ENCODE measurements at regions not wholly inside any gene's neighbourhood (a gene's known extent, or its start where the extent isn't known, plus 50 kb on each side); places are given as distances from the start of the nearest gene placed in this dataset.

DNA sequence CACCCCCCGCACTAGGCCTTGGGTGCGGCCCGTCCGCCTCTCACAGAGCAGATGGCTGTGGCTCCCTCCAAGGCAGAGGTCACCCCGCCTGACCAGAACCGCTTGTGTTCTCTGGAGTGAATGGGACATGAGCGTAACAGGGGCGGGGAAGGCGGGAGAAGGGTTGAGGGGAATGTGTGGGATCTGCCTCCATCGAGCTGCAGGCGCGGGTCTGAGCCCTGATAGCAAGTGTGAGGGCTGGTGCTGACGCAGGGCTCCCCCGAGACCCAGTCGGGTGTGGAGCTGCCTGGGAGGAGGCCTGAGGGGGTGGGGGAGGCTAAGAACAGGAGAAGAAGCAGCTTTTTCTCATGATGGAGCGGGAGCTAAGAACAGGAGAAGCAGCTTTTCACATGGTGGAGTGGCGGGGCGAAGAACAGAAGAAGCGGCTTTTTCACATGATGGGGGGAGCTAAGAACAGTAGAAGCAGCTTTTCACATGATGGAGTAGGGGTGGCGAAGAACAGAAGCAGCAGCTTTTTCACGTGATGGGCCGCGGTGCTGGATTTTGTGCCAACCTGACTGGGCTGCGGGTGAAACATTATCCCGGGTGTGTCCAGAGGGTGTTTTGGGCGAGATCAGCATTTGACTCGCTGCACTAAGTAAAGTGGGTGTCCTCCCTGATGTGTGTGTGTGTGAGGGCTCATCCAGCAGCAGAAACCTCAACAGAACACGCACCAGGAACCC, 169.3 kb downstream of the TTLL2 start:
- no peak for TF ChIP-seq POLR2A (IDR thresholded peaks at IDR 0.05)
- TF ChIP-seq, protein P1, sequence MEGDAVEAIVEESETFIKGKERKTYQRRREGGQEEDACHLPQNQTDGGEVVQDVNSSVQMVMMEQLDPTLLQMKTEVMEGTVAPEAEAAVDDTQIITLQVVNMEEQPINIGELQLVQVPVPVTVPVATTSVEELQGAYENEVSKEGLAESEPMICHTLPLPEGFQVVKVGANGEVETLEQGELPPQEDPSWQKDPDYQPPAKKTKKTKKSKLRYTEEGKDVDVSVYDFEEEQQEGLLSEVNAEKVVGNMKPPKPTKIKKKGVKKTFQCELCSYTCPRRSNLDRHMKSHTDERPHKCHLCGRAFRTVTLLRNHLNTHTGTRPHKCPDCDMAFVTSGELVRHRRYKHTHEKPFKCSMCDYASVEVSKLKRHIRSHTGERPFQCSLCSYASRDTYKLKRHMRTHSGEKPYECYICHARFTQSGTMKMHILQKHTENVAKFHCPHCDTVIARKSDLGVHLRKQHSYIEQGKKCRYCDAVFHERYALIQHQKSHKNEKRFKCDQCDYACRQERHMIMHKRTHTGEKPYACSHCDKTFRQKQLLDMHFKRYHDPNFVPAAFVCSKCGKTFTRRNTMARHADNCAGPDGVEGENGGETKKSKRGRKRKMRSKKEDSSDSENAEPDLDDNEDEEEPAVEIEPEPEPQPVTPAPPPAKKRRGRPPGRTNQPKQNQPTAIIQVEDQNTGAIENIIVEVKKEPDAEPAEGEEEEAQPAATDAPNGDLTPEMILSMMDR (IDR thresholded peaks at IDR 0.05), result no peak

All from lower leg skin (tissue), 3 donors.